Psoas muscle (tissue), 7 donors: ENCODE measurements at regions not wholly inside any gene's neighbourhood (a gene's known extent, or its start where the extent isn't known, plus 50 kb on each side); places are given as distances from the start of the nearest gene placed in this dataset.

Experiments used
- ATAC-seq, 4 donors: fragments of 200-7000 bp; cut with Tn5 transposase; one replicate each; pipeline ENCODE4 v1.9.1; 2020; ENCODE audit warnings: moderate library complexity in 3 of 4, mild to moderate bottlenecking in 2 of 4
- DNase-seq, 2 donors: peaks; one replicate each; pipeline ENCODE4 v3.0.0-alpha.2; 2020
- H3K27ac ChIP-seq: fragments of 200-600 bp; one replicate; pipeline ENCODE4 v1.8.0; 2022
- H3K27me3 ChIP-seq, 3 donors: fragments of 200-600 bp in 1 of 3; one replicate each; pipeline versions ENCODE4 v1.6.1 to v1.8.0; 2013 to 2022; ENCODE audit warnings: low read length in 2 of 3, mild to moderate bottlenecking in 2 of 3, moderate library complexity in 1 of 3; ENCODE audit not compliant: insufficient read depth in 3 of 3
- H3K36me3 ChIP-seq, 2 donors: fragments of 200-600 bp in 1 of 2; one replicate each; pipeline versions ENCODE4 v1.6.1 to v1.8.0; 2013 to 2022; ENCODE audit warnings: low read depth in 1 of 2, mild to moderate bottlenecking in 1 of 2, moderate library complexity in 1 of 2; ENCODE audit not compliant: insufficient read depth in 1 of 2
- H3K4me1 ChIP-seq: fragments of 200-600 bp; one replicate; pipeline ENCODE4 v1.8.0; 2022
- H3K4me3 ChIP-seq: fragments of 200-600 bp; one replicate; pipeline ENCODE4 v1.8.0; 2022; ENCODE audit warnings: mild to moderate bottlenecking
- H3K9me3 ChIP-seq: fragments of 200-600 bp; one replicate; pipeline ENCODE4 v1.8.0; 2022
- CTCF ChIP-seq: fragments of 200-600 bp; IDR thresholded peaks from one replicate; pipeline ENCODE4 v1.8.0; 2022; ENCODE audit warnings: antibody characterized with exemption
- WGBS, 3 donors: extraction: QIAGEN DNeasy Blood & Tissue Kit; methylation state at CpG; one replicate each; pipeline versions ENCODE4 v1.1.6 to v1.1.7; 2013; 5-methylcytosine and 5-hydroxymethylcytosine counted together
- intact Hi-C, 2 donors: fragments of 100-400 bp; cut with DNase I; formaldehyde crosslinking; loops; one replicate each; pipeline versions ENCODE4 v1.11.0 to v1.14.2; 2022
- donor health status: healthy with polysubstance abuse.
- donor health status: DM: no; HTN: no; CAD: no; lungs with moderate emphysema.
- donor health status: Bipolar disorder and iron deficiency.
- donor health status: healthy.
- donor health status: DM: yes; HTN: yes; CAD: no.
- donor health status: DM: no; HTN: no; CAD: no.
- donor health status: DM: yes; HTN: yes; CAD: no.

DNA sequence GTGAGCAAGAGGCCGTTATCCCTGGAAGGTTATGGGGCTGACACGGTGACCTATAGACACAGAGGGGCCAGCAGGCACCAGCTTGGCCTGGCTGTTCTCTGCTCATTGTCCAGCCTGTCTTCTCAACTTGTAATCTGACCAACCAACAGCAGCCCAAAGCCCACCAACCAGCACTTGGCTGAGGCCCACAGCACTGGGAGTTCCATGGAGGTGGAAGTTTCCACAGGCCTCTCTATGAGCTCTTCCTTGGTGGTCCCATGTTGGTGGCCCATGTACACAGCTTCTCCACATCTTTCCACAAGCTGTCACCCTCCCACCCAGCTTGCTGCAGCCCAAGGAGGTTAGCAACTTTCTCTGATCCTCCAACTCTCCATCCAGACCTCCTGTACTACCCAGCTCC lies 56.2 kb upstream of the KLHL31 start:
- no peaks in the 10 kb centered on the region for H3K9me3 ChIP-seq
- intact Hi-C loops = loop anchor here in 1 of 2 donors (5.0 to 10.0 kb wide), 2 partner anchors 354 to 547 kb away; no protein-coding TSS in a partner anchor
- no peak overlapping the region for H3K4me3 ChIP-seq
- no peaks in the 10 kb centered on the region for H3K4me1 ChIP-seq
- H3K27ac ChIP-seq = no peak overlapping the region
- ATAC-seq (no peak), DNase-seq (no peak)
- no peaks in the 10 kb centered on the region for H3K36me3 ChIP-seq
- no peak for TF ChIP-seq CTCF
- WGBS, 3 donors = 70 to 78% (median 76%) methylated on average over 2 of the region's 2 CpGs
- no peaks in the 10 kb centered on the region for H3K27me3 ChIP-seq

GRCh38 chr6:53718597-53719460 lies 53.3 kb upstream of the KLHL31 start:
- peak overlapping the region; percentile 46 for H3K4me3 ChIP-seq
- H3K27ac ChIP-seq = peak overlapping the region; percentile 53
- no peak for DNase-seq
- intact Hi-C loops = loop anchor here in 1 of 2 donors (2.0 kb wide), 1 partner anchor 24 kb away; no protein-coding TSS in a partner anchor
- no peaks in the 10 kb centered on the region for H3K27me3 ChIP-seq
- no peaks in the 10 kb centered on the region for H3K4me1 ChIP-seq
- no peaks in the 10 kb centered on the region for H3K36me3 ChIP-seq
- 24 to 29% (median 25%) methylated on average over 9 of the region's 9 CpGs for WGBS, 3 donors
- peak; percentile 79 for TF ChIP-seq CTCF
- H3K9me3 ChIP-seq = no peaks in the 10 kb centered on the region
- peak; percentile 83 to 98 (median 91) for ATAC-seq

- H3K27me3 ChIP-seq = no peaks in the 10 kb centered on the region
- no peak overlapping the region for H3K27ac ChIP-seq
- no peaks in the 10 kb centered on the region for H3K36me3 ChIP-seq
- no peaks in the 10 kb centered on the region for H3K4me1 ChIP-seq
- ATAC-seq = no peak
- TF ChIP-seq CTCF = no peak
- intact Hi-C loops = no loop called here
- no peak overlapping the region for H3K4me3 ChIP-seq
- no peaks in the 10 kb centered on the region for H3K9me3 ChIP-seq
- WGBS, 3 donors = 55 to 71% (median 58%) methylated on average over 1 of the region's 1 CpG
- DNase-seq = no peak
Measured at GRCh38 chr6:53717566-53717965, 52.0 kb upstream of the KLHL31 start.

DNA sequence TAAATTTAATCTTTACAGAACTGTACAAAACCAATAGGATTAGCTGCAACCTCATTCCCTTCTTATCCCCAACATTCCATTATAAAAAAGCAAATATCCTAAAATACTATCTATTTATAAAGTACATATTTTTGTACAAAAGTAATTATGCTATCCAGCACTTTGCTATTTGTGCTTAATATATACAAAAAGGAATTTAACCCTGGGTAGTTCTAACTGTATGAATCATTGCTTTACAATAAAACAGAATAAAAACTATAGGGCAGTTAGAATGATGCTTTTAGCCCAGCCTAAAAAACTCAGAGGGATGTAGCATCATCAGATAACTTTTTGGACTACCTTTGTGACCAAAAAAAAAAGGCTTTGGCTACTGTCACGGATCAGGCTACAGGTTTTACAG lies 49.9 kb upstream of the KLHL31 start:
- no peak overlapping the region for H3K27ac ChIP-seq
- WGBS, 3 donors = 91 to 97% (median 95%) methylated on average over 1 of the region's 1 CpG
- TF ChIP-seq CTCF = no peak
- no peaks in the 10 kb centered on the region for H3K9me3 ChIP-seq
- intact Hi-C loops = no loop called here
- H3K27me3 ChIP-seq = no peaks in the 10 kb centered on the region
- no peak overlapping the region for H3K4me3 ChIP-seq
- H3K36me3 ChIP-seq = no peaks in the 10 kb centered on the region
- ATAC-seq = no peak
- H3K4me1 ChIP-seq = no peaks in the 10 kb centered on the region
- no peak for DNase-seq
